RPMI8226 (cell line): ENCODE measurements at regions not wholly inside any gene's neighbourhood (a gene's known extent, or its start where the extent isn't known, plus 50 kb on each side); places are given as distances from the start of the nearest gene placed in this dataset.

Source experiments
- DNase-seq: peaks from one replicate; pipeline ENCODE4 v3.0.0-alpha.2; 2015

GRCh38 chr2:149989447-149990063 lies 402.0 kb upstream of the MMADHC start:
- DNase-seq = no peak

- no peak for DNase-seq
Measured at GRCh38 chr2:149988361-149988760, 400.8 kb upstream of the MMADHC start.

GRCh38 chr2:149986861-149987260 lies 399.3 kb upstream of the MMADHC start:
- no peak for DNase-seq

- no peak for DNase-seq
Measured at GRCh38 chr2:149984311-149984710, 396.7 kb upstream of the MMADHC start.

- DNase-seq = peak; percentile 27
Measured at GRCh38 chr2:149972066-149972465, 384.5 kb upstream of the MMADHC start.

- no peak for DNase-seq
Measured at GRCh38 chr2:149954981-149955600, 367.5 kb upstream of the MMADHC start.

- no peak for DNase-seq
Measured at GRCh38 chr2:149953627-149954026, 366.1 kb upstream of the MMADHC start.

GRCh38 chr2:149931486-149931885 lies 343.9 kb upstream of the MMADHC start:
- peak; percentile 14 for DNase-seq

GRCh38 chr2:149928011-149928410 lies 340.4 kb upstream of the MMADHC start:
- DNase-seq = peak; percentile 71

- DNase-seq = no peak
Measured at GRCh38 chr2:149926149-149926548, 338.6 kb upstream of the MMADHC start.

- DNase-seq = no peak
Measured at GRCh38 chr2:149924549-149925213, 337.1 kb upstream of the MMADHC start.

- DNase-seq = no peak
Measured at GRCh38 chr2:149924028-149924427, 336.5 kb upstream of the MMADHC start.

- DNase-seq = no peak
Measured at GRCh38 chr2:149921911-149922616, 334.5 kb upstream of the MMADHC start.

- no peak for DNase-seq
Measured at GRCh38 chr2:149920389-149920788, 332.8 kb upstream of the MMADHC start.

GRCh38 chr2:149915151-149915550 lies 327.6 kb upstream of the MMADHC start:
- DNase-seq = no peak

- no peak for DNase-seq
Measured at GRCh38 chr2:149908726-149909683, 321.4 kb upstream of the MMADHC start.

- no peak for DNase-seq
Measured at GRCh38 chr2:149906886-149907285, 319.3 kb upstream of the MMADHC start.

- no peak for DNase-seq
Measured at GRCh38 chr2:149904352-149905175, 317.0 kb upstream of the MMADHC start.

- no peak for DNase-seq
Measured at GRCh38 chr2:149903626-149904025, 316.1 kb upstream of the MMADHC start.

GRCh38 chr2:149902081-149902480 lies 314.5 kb upstream of the MMADHC start:
- no peak for DNase-seq

- no peak for DNase-seq
Measured at GRCh38 chr2:149901231-149901859, 313.8 kb upstream of the MMADHC start.
